ENCODE measurements at regions not wholly inside any gene's neighbourhood (a gene's known extent, or its start where the extent isn't known, plus 50 kb on each side); places are given as distances from the start of the nearest gene placed in this dataset.

DNA sequence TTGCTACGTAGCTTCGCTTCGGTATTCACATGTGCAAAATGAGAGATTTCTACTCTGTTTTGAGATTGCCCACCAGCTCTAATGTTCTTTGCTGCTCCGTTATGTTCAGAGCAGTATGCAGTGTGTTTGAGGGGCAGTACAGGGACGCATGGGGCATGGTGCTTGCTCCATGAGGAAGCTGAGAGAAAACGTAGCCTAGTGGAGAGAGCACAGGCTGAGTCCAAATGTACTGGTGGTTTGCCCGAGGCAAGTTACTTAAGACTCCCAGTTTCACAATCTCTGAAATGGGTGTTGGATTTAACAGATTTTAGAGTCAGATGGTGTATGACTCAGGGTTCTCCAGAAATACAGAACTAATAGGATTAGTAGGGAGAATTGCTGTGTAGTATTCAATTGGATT lies 310.5 kb downstream of the ETNK1 start:
- no peak for TF ChIP-seq POLR2AphosphoS5 (IDR thresholded peaks at IDR 0.05)
- TF ChIP-seq, protein P1, sequence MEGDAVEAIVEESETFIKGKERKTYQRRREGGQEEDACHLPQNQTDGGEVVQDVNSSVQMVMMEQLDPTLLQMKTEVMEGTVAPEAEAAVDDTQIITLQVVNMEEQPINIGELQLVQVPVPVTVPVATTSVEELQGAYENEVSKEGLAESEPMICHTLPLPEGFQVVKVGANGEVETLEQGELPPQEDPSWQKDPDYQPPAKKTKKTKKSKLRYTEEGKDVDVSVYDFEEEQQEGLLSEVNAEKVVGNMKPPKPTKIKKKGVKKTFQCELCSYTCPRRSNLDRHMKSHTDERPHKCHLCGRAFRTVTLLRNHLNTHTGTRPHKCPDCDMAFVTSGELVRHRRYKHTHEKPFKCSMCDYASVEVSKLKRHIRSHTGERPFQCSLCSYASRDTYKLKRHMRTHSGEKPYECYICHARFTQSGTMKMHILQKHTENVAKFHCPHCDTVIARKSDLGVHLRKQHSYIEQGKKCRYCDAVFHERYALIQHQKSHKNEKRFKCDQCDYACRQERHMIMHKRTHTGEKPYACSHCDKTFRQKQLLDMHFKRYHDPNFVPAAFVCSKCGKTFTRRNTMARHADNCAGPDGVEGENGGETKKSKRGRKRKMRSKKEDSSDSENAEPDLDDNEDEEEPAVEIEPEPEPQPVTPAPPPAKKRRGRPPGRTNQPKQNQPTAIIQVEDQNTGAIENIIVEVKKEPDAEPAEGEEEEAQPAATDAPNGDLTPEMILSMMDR (IDR thresholded peaks at IDR 0.05 in 8 of 11, conservative IDR thresholded peaks at IDR 0.05 in 3 of 11): no peak

Measured in spleen (tissue), 7 donors.